ENCODE measurements at regions not wholly inside any gene's neighbourhood (a gene's known extent, or its start where the extent isn't known, plus 50 kb on each side); places are given as distances from the start of the nearest gene placed in this dataset.

DNA sequence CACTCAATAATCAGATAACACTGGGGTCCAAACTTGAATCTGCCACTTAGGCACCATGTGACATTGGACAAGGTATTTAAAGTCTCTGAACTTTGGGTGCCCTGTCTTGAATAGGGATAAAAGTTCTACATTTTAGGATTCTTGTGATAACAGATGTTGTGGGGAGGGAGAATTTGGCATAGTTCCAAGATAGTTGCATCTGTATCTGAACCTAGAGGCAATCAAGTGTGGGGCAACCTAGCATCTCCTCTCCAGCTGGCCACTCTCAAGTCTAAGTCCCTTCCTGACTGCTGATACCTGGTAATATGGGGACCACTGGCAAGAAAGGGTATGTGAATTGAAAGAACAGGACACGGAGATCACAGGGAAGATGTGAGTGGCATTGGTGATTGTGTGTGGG lies 256.1 kb downstream of the FOXO1 start:
- H3K27ac ChIP-seq = no peak overlapping the region
- ATAC-seq = no peak
- peaks cover 28% of the 10 kb centered on the region for H3K4me1 ChIP-seq

DNA sequence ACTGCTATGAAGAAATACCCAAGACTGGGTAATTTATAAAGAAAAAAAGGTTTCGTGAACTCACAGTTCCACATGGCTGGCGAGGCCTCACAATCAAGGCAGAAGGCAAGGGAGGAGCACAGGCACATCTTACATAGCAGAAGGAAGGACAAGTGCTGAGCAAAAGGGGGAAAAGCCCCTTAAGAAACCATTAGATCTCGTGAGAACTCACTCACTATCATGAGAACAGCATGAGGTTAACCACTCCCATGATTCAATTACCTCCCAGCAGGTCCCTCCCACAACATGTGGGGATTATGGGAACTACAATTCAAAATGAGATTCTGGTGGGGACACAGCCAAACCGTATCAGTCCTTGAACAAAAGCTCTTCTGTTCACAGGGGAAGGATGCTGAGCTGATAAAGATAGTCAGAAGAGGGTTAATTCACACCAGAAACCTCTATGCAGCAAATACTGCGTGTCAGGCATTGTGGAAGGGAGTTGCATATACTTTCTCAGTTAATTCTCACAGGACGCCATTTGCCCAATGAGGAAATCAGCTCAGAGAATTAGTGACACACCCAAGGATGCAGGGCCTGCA lies 246.2 kb downstream of the FOXO1 start:
- no peaks in the 10 kb centered on the region for H3K27me3 ChIP-seq (ENCODE audit: insufficient read depth in 3 of 3, low read length in 2 of 3)
- no peak for TF ChIP-seq CTCF (IDR thresholded peaks at IDR 0.05)
- no peak for ATAC-seq
- H3K4me1 ChIP-seq = no peaks in the 10 kb centered on the region
- no peak overlapping the region for H3K27ac ChIP-seq
- no peak overlapping the region for H3K4me3 ChIP-seq
- intact Hi-C loops (cut with DNase I) = no loop called here
- DNase-seq = no peak
- no peaks in the 10 kb centered on the region for H3K9me3 ChIP-seq
- no peaks in the 10 kb centered on the region for H3K36me3 ChIP-seq (ENCODE audit: insufficient read depth in 1 of 2, low read depth in 1 of 2)
- WGBS, 3 donors = 77 to 81% (median 78%) methylated on average over 6 of the region's 6 CpGs

More for the DNA sequence above, 256.1 kb downstream of the FOXO1 start:
- intact Hi-C loops (cut with DNase I) = no loop called here
- TF ChIP-seq CTCF (IDR thresholded peaks at IDR 0.05) = no peak
- Histone ChIP-seq H3K27me3 (ENCODE audit: insufficient read depth in 3 of 3, low read length in 2 of 3) (no peaks in the 10 kb centered on the region), H3K36me3 (ENCODE audit: insufficient read depth in 1 of 2, low read depth in 1 of 2) (no peaks in the 10 kb centered on the region), H3K4me3 (no peak overlapping the region), H3K9me3 (no peaks in the 10 kb centered on the region)
- 97 to 100% (median 98%) methylated on average over 1 of the region's 1 CpG for WGBS, 3 donors
- DNase-seq = no peak

- Histone ChIP-seq H3K4me1 (no peaks in the 10 kb centered on the region), H3K36me3 (ENCODE audit: insufficient read depth in 1 of 2, low read depth in 1 of 2) (no peaks in the 10 kb centered on the region), H3K27me3 (ENCODE audit: insufficient read depth in 3 of 3, low read length in 2 of 3) (no peaks in the 10 kb centered on the region), H3K27ac (no peak overlapping the region), H3K4me3 (no peak overlapping the region), H3K9me3 (no peaks in the 10 kb centered on the region)
- TF ChIP-seq CTCF (IDR thresholded peaks at IDR 0.05) = no peak
- DNase-seq (no peak), ATAC-seq (no peak)
- WGBS, 3 donors = 85 to 89% (median 88%) methylated on average over 4 of the region's 4 CpGs
- intact Hi-C loops (cut with DNase I) = no loop called here
These were observed 243.7 kb downstream of the FOXO1 start for GRCh38 chr13:40422588-40423235.

DNA sequence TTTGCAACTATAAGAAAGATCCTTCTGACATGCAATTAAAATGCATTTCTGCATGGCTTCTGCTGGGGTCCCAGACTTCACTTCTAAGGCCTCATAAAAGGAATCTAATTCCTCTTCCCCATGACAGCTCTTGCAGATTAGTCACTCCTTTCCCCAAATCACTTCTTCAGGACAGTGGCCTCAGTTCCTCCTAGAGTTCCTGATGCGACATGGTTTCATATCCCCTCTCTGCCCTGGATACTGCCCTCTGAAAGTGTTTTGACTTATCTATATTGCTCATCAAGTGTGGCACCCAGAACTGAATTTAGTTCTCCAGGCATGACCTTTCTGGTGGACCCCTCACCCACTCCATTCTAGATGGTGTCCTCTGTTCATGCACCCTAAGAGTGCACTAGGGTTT lies 238.1 kb downstream of the FOXO1 start:
- ATAC-seq (no peak), DNase-seq (no peak)
- Histone ChIP-seq H3K9me3 (no peaks in the 10 kb centered on the region), H3K4me3 (no peak overlapping the region), H3K27ac (no peak overlapping the region), H3K36me3 (ENCODE audit: insufficient read depth in 1 of 2, low read depth in 1 of 2) (no peaks in the 10 kb centered on the region), H3K4me1 (peaks cover 10% of the 10 kb centered on the region), H3K27me3 (ENCODE audit: insufficient read depth in 3 of 3, low read length in 2 of 3) (no peaks in the 10 kb centered on the region)
- TF ChIP-seq CTCF (IDR thresholded peaks at IDR 0.05) = no peak
- WGBS, 3 donors = 92 to 100% (median 95%) methylated on average over 1 of the region's 1 CpG
- intact Hi-C loops (cut with DNase I) = no loop called here
